Cardiac muscle cell (in vitro differentiated cells and primary cell): ENCODE measurements at regions not wholly inside any gene's neighbourhood (a gene's known extent, or its start where the extent isn't known, plus 50 kb on each side); places are given as distances from the start of the nearest gene placed in this dataset.

Experiments
- DNase-seq, 2 donors: peaks; one replicate each; pipeline versions ENCODE4 v3.0.0 to v3.0.0-alpha.2; 2010 to 2017; ENCODE audit warnings: low read depth in 1 of 2, low spot score in 1 of 2
- H3K27ac ChIP-seq: fragments of 200-600 bp; sonication (generic); 2 replicates; pipeline ENCODE4 v1.5.1; 2016
- H3K27me3 ChIP-seq: fragments of 200-600 bp; sonication (generic); 2 replicates; pipeline ENCODE4 v1.6.0; 2016; ENCODE audit warnings: control low read depth
- H3K36me3 ChIP-seq: fragments of 200-600 bp; sonication (generic); 2 replicates; pipeline ENCODE4 v1.5.1; 2016; ENCODE audit warnings: control low read depth
- H3K4me1 ChIP-seq: fragments of 200-600 bp; sonication (generic); 2 replicates; pipeline ENCODE4 v1.8.1; 2017; ENCODE audit warnings: low read depth, mild to moderate bottlenecking, mixed run types
- H3K4me3 ChIP-seq: fragments of 200-600 bp; sonication (generic); 2 replicates; pipeline ENCODE4 v1.5.1; 2016; ENCODE audit warnings: mild to moderate bottlenecking
- H3K9me3 ChIP-seq: fragments of 200-600 bp; sonication (generic); 2 replicates; pipeline ENCODE4 v1.5.1; 2017; ENCODE audit warnings: low read depth, mild to moderate bottlenecking, control low read depth
- TF ChIP-seq, protein P1 (sequence below): IDR thresholded peaks from 2 replicates; pipeline ENCODE4 v1.5.1; 2012; ENCODE audit warnings: low read depth, mild to moderate bottlenecking, low read length

DNA sequence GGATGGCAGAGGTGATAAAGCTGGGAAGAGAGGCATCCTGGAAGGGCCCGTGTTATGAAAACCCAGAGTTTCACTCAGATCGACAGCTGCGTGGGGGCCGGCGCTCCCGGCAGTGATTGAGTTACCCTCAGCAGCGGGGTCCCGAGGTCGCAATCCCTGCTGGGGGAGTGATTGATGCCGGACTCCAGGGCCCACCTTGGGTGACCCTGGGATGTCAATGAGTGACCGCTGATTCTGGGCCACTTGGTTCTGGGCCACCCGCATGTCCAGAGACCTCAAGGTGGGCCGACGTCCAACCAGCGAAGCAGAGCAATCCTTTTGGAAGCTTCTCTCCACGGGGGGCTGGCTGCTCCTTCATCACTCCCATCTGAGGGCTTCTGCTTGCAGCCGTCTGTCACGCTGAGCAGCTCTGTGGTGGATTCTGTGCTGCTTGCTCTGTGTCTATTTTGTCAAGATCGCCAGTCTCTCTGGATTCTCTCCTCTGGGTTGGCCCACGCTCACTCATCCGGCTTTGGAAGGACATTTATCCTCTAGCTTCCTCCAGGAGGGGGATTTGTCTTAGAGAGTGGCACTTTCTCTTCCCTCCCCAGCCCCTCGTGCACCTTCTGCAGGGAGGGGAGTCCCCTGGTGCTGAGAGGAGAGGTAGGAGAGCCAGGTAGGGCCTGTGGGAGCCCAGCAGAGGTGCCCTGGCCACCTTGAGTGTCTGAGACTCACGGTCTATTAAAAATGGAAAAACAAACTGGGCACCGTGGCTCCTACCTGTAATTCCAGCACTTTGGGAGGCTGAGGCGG is 110.9 kb upstream of the C1orf174 start:
- Histone ChIP-seq H3K27ac (no peak overlapping the region), H3K4me1 (no peaks in the 10 kb centered on the region), H3K36me3 (no peaks in the 10 kb centered on the region), H3K4me3 (no peak overlapping the region), H3K9me3 (peaks cover 3% of the 10 kb centered on the region), H3K27me3 (no peaks in the 10 kb centered on the region)
- DNase-seq = no peak
- TF ChIP-seq, protein P1, sequence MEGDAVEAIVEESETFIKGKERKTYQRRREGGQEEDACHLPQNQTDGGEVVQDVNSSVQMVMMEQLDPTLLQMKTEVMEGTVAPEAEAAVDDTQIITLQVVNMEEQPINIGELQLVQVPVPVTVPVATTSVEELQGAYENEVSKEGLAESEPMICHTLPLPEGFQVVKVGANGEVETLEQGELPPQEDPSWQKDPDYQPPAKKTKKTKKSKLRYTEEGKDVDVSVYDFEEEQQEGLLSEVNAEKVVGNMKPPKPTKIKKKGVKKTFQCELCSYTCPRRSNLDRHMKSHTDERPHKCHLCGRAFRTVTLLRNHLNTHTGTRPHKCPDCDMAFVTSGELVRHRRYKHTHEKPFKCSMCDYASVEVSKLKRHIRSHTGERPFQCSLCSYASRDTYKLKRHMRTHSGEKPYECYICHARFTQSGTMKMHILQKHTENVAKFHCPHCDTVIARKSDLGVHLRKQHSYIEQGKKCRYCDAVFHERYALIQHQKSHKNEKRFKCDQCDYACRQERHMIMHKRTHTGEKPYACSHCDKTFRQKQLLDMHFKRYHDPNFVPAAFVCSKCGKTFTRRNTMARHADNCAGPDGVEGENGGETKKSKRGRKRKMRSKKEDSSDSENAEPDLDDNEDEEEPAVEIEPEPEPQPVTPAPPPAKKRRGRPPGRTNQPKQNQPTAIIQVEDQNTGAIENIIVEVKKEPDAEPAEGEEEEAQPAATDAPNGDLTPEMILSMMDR = no peak

DNA sequence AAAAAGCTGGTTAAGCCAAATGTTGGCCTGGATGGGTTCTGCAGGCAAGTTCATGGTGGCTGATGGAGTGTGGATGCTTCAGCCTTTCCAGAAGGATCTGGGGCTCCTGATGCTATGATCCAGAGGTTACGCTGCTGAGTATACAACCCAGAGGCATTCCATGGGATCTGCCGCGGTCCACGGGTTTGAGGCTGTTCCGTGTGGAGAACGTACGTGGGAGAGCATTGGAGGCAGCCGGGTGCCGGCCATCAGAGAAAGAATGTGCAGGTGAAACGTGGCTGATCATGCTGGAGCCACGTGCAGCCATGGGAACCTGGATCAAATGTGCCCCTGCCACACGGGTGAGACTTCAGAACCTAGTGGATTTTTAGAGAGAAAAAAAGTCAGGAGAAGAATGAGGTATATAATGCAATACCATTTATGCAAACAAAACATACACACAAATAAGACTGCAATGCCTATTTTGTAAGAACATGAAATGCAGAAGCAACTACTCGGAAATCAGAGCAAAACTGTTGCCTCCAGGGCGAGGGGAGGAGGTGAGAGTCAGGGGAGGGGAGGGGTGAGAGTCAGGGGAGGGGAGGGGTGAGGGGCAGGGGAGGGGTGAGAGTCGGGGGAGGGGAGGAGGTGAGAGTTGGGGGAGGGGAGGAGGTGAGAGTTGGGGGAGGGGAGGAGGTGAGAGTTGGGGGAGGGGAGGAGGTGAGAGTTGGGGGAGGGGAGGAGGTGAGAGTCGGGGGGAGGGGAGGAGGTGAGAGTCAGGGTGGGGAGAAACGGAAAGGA is 116.5 kb upstream of the C1orf174 start:
- Histone ChIP-seq H3K9me3 (peaks cover 3% of the 10 kb centered on the region), H3K4me1 (no peaks in the 10 kb centered on the region), H3K4me3 (no peak overlapping the region), H3K27ac (no peak overlapping the region), H3K36me3 (no peaks in the 10 kb centered on the region), H3K27me3 (no peaks in the 10 kb centered on the region)
- no peak for DNase-seq
- TF ChIP-seq, protein P1 = no peak

DNA sequence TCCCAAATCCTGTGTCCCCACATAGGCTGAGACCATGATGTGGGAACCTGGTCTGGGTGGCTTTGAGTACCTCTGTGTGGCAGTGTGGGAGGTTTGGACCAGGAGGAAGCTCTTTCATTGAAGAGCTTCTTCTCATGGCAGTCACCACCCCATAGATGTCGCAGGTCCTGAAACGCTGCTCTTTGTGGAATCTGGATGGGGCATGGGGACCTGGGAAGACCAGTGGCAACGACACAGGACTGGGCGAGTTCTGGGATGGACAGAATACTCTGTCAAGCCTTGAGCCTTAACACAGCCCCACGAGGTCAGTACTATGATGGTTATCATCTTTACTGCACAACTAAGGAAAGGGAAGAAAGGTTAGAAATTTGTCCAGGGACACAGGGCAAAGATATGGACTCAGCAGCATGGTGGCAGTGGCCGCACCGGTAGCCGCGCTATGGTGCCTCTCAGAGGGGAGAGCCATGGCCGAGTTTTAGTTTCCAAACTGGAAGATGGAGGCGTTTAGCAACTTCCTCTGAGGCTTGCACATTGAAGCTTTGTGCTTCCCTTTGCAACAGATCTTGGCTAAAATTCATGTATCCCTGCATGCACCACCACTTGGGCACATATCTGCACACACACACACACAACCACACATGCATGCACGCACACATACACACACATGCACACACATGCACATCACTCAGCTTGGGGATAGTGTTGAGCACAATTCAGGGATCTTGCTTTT is 117.7 kb upstream of the C1orf174 start:
- Histone ChIP-seq H3K27ac (no peak overlapping the region), H3K4me3 (no peak overlapping the region), H3K27me3 (no peaks in the 10 kb centered on the region), H3K36me3 (no peaks in the 10 kb centered on the region), H3K9me3 (peaks cover 3% of the 10 kb centered on the region), H3K4me1 (no peaks in the 10 kb centered on the region)
- TF ChIP-seq, protein P1 = no peak
- no peak for DNase-seq

DNA sequence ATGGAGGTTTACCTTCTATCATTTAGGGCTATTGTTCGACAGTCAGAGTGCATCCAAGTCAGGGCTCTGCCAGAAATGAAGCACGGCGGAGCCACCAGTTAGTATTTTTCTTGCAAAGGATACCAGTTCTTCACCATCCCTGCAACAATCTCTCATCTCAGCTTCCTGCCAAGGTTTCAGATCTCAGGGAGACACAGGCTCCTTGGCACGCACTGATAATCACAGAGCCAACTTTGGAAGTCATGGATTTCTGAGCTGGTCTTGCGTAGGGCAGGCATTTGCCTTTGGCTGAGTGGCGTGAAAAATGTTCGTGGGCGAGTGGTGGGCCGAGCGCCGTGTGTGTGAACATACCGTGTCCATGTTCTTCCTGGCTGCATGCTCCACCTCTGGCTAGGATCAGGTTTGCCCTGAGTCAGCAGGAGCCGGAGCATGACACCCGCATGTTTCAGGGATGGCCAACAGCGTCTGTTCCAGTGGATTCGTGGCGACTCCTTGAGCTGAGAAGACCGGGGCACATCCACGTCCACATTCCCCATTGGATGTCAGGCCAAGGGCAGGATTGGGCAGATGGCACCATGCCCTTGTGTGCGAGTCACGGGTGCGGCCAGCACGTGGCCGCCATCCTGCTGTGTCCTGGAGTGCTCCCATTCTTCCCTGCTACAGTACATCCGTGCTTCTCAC is 118.5 kb upstream of the C1orf174 start:
- Histone ChIP-seq H3K4me3 (no peak overlapping the region), H3K4me1 (no peaks in the 10 kb centered on the region), H3K9me3 (peaks cover 3% of the 10 kb centered on the region), H3K27me3 (no peaks in the 10 kb centered on the region), H3K36me3 (no peaks in the 10 kb centered on the region), H3K27ac (no peak overlapping the region)
- TF ChIP-seq, protein P1 = no peak
- no peak for DNase-seq

DNA sequence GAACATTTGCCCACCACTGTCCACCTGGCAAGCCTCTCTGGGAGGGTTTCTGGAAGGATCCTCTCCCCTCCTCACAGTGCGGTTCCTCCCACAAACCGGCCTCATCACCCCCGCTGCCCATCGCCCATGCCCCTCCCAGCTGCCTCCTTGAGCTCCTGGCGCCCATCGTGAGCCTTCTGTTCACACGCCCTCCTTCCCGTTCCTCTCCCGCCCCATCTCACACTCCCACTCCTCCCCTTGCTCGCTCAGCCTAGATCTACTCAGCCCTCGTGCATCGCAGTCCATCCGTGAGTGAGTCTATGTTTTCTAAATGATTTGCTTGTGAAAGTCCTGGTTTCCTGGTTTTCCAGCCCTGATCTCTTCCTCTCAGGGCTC is 119.1 kb upstream of the C1orf174 start:
- Histone ChIP-seq H3K36me3 (no peaks in the 10 kb centered on the region), H3K4me3 (no peak overlapping the region), H3K27ac (no peak overlapping the region), H3K27me3 (no peaks in the 10 kb centered on the region), H3K9me3 (peaks cover 2% of the 10 kb centered on the region), H3K4me1 (no peaks in the 10 kb centered on the region)
- DNase-seq = no peak
- TF ChIP-seq, protein P1 = no peak
